Activated CD8-positive, alpha-beta T cell treated with anti-CD3 and anti-CD28 coated beads for 36 hours (primary cell): ENCODE measurements at regions not wholly inside any gene's neighbourhood (a gene's known extent, or its start where the extent isn't known, plus 50 kb on each side); places are given as distances from the start of the nearest gene placed in this dataset.

Experiments
- ATAC-seq: fragments of 200-7000 bp; cut with Tn5 transposase; one replicate; pipeline ENCODE4 v1.10.0; 2021; ENCODE audit warnings: mild to moderate bottlenecking, moderate library complexity
- CTCF ChIA-PET: fragments of 350-600 bp; sonication (Branson Sonifier 250); formaldehyde crosslinking; loops from one replicate; lab custom pipeline; 2021; ENCODE audit warnings: antibody characterized with exemption; lab: Charles Lee
- POLR2A ChIA-PET: fragments of 350-600 bp; sonication (Branson Sonifier 250); formaldehyde crosslinking; loops from one replicate; lab custom pipeline; 2021; ENCODE audit warnings: antibody characterized with exemption; lab: Charles Lee
- DNase-seq: peaks from one replicate; pipeline ENCODE4 v3.0.0-alpha.2; 2020
- H3K27ac Mint-ChIP-seq: one replicate; pipeline ENCODE4 v1.8.0; 2021; ENCODE audit warnings: mild to moderate bottlenecking, mixed read lengths
- H3K27me3 Mint-ChIP-seq: one replicate; pipeline ENCODE4 v1.8.0; 2021; ENCODE audit warnings: mixed read lengths
- H3K36me3 Mint-ChIP-seq: one replicate; pipeline ENCODE4 v1.8.0; 2021; ENCODE audit warnings: low read depth, mixed read lengths
- H3K4me1 Mint-ChIP-seq: one replicate; pipeline ENCODE4 v1.8.0; 2021; ENCODE audit warnings: low read depth, mixed read lengths
- H3K4me3 Mint-ChIP-seq: one replicate; pipeline ENCODE4 v1.8.0; 2021; ENCODE audit warnings: mild to moderate bottlenecking, moderate library complexity, mixed read lengths
- H3K9me3 Mint-ChIP-seq: one replicate; pipeline ENCODE4 v1.8.0; 2021; ENCODE audit warnings: mixed read lengths
- CTCF ChIP-seq: fragments of 200-600 bp; IDR thresholded peaks from one replicate; pipeline ENCODE4 v1.8.0; 2022; ENCODE audit warnings: antibody characterized with exemption, mild to moderate bottlenecking
- intact Hi-C: fragments of 100-400 bp; cut with micrococcal nuclease; formaldehyde crosslinking; loops from one replicate; pipeline ENCODE4 v1.10.0; 2022

GRCh38 chr4:107265859-107266258 is 229.7 kb upstream of the DKK2 start:
- Mint-ChIP-seq H3K27me3 (no peaks in the 10 kb centered on the region), H3K9me3 (no peaks in the 10 kb centered on the region), H3K27ac (no peak overlapping the region), H3K4me3 (no peak overlapping the region), H3K36me3 (no peaks in the 10 kb centered on the region), H3K4me1 (no peaks in the 10 kb centered on the region)
- POLR2A ChIA-PET, result no interaction called here
- CTCF ChIA-PET, result interaction anchor here (1.1 to 1.2 kb wide), 2 partner anchors 9 to 12 kb away, joined by 3 read pairs; no protein-coding TSS in a partner anchor
- DNase-seq, result no peak
- intact Hi-C loops, result no loop called here
- TF ChIP-seq CTCF, result no peak
- ATAC-seq, result no peak

DNA sequence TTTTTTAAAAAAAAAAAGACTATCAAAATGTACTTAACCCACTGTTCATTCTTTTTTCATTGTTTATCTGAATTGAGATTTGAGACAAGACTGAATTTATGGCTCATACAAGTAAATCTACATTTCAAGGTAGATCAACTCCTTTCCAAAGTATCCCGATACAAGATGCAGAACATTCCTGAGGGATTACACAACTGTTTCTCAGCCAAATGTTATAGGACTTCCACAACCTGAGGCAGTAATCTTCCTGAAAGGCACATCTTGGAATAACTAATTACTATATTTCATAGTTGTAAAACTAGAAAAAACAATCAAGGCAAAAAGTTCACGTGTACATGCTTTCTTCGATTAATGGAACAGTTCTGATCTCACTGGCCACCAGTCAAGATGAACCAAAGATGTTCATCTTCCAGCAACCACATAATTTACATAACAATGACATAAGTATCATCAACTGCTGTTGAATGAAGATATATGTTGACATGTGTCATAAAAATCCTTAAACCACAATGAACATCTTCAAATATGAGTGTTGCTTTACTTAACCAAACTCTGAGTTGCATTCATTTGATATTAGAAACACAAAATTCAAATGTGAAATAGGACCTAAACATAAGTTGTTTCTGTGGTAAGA is 225.2 kb upstream of the DKK2 start:
- no peaks in the 10 kb centered on the region for H3K9me3 Mint-ChIP-seq
- H3K4me3 Mint-ChIP-seq, result no peak overlapping the region
- ChIA-PET POLR2A (no interaction called here), CTCF (interaction anchor here (0.7 kb wide), 1 partner anchor 19 kb away, joined by 3 read pairs; no protein-coding TSS in a partner anchor)
- no peak overlapping the region for H3K27ac Mint-ChIP-seq
- intact Hi-C loops, result no loop called here
- TF ChIP-seq CTCF, result no peak
- no peaks in the 10 kb centered on the region for H3K4me1 Mint-ChIP-seq
- no peaks in the 10 kb centered on the region for H3K36me3 Mint-ChIP-seq
- no peaks in the 10 kb centered on the region for H3K27me3 Mint-ChIP-seq
- ATAC-seq (no peak), DNase-seq (no peak)

DNA sequence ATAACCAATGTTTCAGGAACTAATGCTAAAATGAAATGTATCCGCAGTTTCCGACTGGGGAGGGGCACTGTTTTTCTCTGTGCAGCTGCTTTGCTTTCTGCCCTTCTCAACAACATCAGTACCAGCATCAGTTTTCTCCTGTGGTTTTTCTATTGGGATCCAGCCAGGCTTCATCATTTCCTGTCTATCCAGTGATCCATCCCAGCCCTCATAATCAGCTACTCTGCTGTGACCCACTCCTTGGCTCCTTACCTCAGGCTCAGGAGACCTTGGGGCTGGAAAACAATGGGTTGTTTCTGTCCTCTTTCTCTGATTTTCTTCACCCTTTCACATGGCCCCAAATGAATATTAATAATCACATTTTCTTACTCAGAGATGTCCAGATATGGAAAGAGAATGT is 222.2 kb upstream of the DKK2 start:
- no peak for TF ChIP-seq CTCF
- no peak for DNase-seq
- ATAC-seq, result no peak
- H3K4me1 Mint-ChIP-seq, result no peaks in the 10 kb centered on the region
- intact Hi-C loops, result no loop called here
- no peaks in the 10 kb centered on the region for H3K9me3 Mint-ChIP-seq
- no peaks in the 10 kb centered on the region for H3K36me3 Mint-ChIP-seq
- ChIA-PET POLR2A (no interaction called here), CTCF (interaction anchor here (0.7 kb wide), 1 partner anchor 1838 kb away, joined by 3 read pairs; no protein-coding TSS in a partner anchor)
- no peak overlapping the region for H3K27ac Mint-ChIP-seq
- H3K4me3 Mint-ChIP-seq, result no peak overlapping the region
- no peaks in the 10 kb centered on the region for H3K27me3 Mint-ChIP-seq

DNA sequence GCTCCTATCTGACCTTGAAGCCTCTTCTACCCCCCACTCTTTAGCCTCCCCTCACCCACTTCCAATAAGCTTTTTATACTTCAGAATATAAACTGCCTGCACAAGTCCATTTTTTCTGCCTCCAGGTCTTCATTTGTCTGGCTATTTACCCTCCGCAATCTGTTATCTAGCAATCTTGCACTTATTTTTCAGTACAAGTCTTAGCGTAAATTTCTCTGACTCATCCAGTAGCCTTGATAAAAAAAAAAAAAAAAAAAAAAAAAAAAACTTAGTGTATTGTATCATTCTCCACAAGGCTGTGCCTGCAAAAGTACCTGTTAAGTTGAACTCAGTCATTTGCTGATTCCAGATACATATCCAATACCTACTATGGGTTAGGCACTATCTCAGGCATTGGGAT is 219.5 kb upstream of the DKK2 start:
- ATAC-seq (no peak), DNase-seq (no peak)
- Mint-ChIP-seq H3K9me3 (no peaks in the 10 kb centered on the region), H3K36me3 (no peaks in the 10 kb centered on the region), H3K4me3 (no peak overlapping the region), H3K27ac (no peak overlapping the region), H3K4me1 (no peaks in the 10 kb centered on the region), H3K27me3 (no peaks in the 10 kb centered on the region)
- ChIA-PET POLR2A (no interaction called here), CTCF (no interaction called here)
- no peak for TF ChIP-seq CTCF
- intact Hi-C loops, result no loop called here

- Mint-ChIP-seq H3K9me3 (no peaks in the 10 kb centered on the region), H3K27me3 (peaks cover 3% of the 10 kb centered on the region), H3K36me3 (no peaks in the 10 kb centered on the region), H3K4me1 (no peaks in the 10 kb centered on the region), H3K27ac (no peak overlapping the region), H3K4me3 (no peak overlapping the region)
- ATAC-seq, result no peak
- intact Hi-C loops, result no loop called here
- CTCF ChIA-PET, result no interaction called here
- POLR2A ChIA-PET, result no interaction called here
- TF ChIP-seq CTCF, result no peak
- no peak for DNase-seq
Measured at GRCh38 chr4:107255114-107255513, 219.0 kb upstream of the DKK2 start.
